Liver (tissue), 8 donors: ENCODE measurements at regions not wholly inside any gene's neighbourhood (a gene's known extent, or its start where the extent isn't known, plus 50 kb on each side); places are given as distances from the start of the nearest gene placed in this dataset.

Experiments used
- DNase-seq: peaks from one replicate; pipeline ENCODE4 v3.0.0-alpha.2; 2017; ENCODE audit warnings: low spot score
- H3K27ac ChIP-seq, 2 donors: one replicate each; pipeline ENCODE4 v1.7.0; 2013; ENCODE audit warnings: inconsistent platforms in 2 of 2, low read length in 2 of 2, control low read depth in 1 of 2, low read depth in 1 of 2, mild to moderate bottlenecking in 1 of 2
- H3K27me3 ChIP-seq, 4 donors: one replicate each; pipeline versions ENCODE4 v1.6.1 to v1.7.0; 2013; ENCODE audit warnings: low read length in 3 of 4, inconsistent platforms in 1 of 4, mild to moderate bottlenecking in 1 of 4, moderate library complexity in 1 of 4; ENCODE audit not compliant: control insufficient read depth in 4 of 4, insufficient read depth in 4 of 4
- H3K36me3 ChIP-seq, 4 donors: one replicate each; pipeline versions ENCODE4 v1.6.1 to v1.7.0; 2013; ENCODE audit warnings: low read length in 3 of 4, mild to moderate bottlenecking in 3 of 4, low read depth in 1 of 4, moderate library complexity in 1 of 4; ENCODE audit not compliant: control insufficient read depth in 4 of 4, insufficient read depth in 3 of 4
- H3K4me1 ChIP-seq, 4 donors: one replicate each; pipeline versions ENCODE4 v1.6.1 to v1.7.0; 2013; ENCODE audit warnings: low read length in 3 of 4, mild to moderate bottlenecking in 3 of 4, moderate library complexity in 1 of 4; ENCODE audit not compliant: control insufficient read depth in 4 of 4, insufficient read depth in 4 of 4
- H3K4me3 ChIP-seq, 3 donors: one replicate each; pipeline versions ENCODE4 v1.6.1 to v1.7.0; 2013; ENCODE audit warnings: low read length in 3 of 3, control low read depth in 1 of 3, low read depth in 1 of 3, mild to moderate bottlenecking in 1 of 3
- H3K9ac ChIP-seq, 2 donors: one replicate each; pipeline ENCODE4 v1.7.0; 2013; ENCODE audit warnings: low read length in 2 of 2, mild to moderate bottlenecking in 2 of 2, moderate library complexity in 2 of 2, control low read depth in 1 of 2, low read depth in 1 of 2
- H3K9me3 ChIP-seq, 4 donors: one replicate each; pipeline versions ENCODE4 v1.6.1 to v1.7.0; 2013; ENCODE audit warnings: low read length in 3 of 4; ENCODE audit not compliant: control insufficient read depth in 4 of 4
- EGR1 ChIP-seq, 2 donors: IDR thresholded peaks; 2 replicates each; pipeline ENCODE4 v1.6.1; 2016 to 2018; ENCODE audit warnings: antibody characterized with exemption in 2 of 2, low read depth in 2 of 2
- FOXA2 ChIP-seq: IDR thresholded peaks from 2 replicates; pipeline ENCODE4 v1.6.1; 2016; ENCODE audit warnings: antibody characterized with exemption
- GABPA ChIP-seq, 2 donors: IDR thresholded peaks in 1 of 2; conservative IDR thresholded peaks in 1 of 2; 2 replicates each; pipeline ENCODE4 v1.6.1; 2016; ENCODE audit warnings: antibody characterized with exemption in 2 of 2, mild to moderate bottlenecking in 1 of 2, moderate library complexity in 1 of 2
- HNF4A ChIP-seq, 2 donors: conservative IDR thresholded peaks; 2 replicates each; pipeline ENCODE4 v1.6.1; 2016; ENCODE audit warnings: antibody characterized with exemption in 2 of 2, mild to moderate bottlenecking in 2 of 2
- HNF4G ChIP-seq: IDR thresholded peaks from 2 replicates; pipeline ENCODE4 v1.6.1; 2016; ENCODE audit warnings: antibody characterized with exemption
- JUND ChIP-seq, 2 donors: IDR thresholded peaks; 2 replicates each; pipeline ENCODE4 v1.6.1; 2016; ENCODE audit warnings: antibody characterized with exemption in 2 of 2
- NR2F2 ChIP-seq: IDR thresholded peaks from 2 replicates; pipeline ENCODE4 v1.6.1; 2016; ENCODE audit warnings: antibody characterized with exemption
- RAD21 ChIP-seq, 2 donors: IDR thresholded peaks; 2 replicates each; pipeline ENCODE4 v1.6.1; 2016; ENCODE audit warnings: antibody characterized with exemption in 2 of 2, mild to moderate bottlenecking in 2 of 2
- RXRA ChIP-seq, 2 donors: IDR thresholded peaks; 2 replicates each; pipeline ENCODE4 v1.6.1; 2017 to 2018; ENCODE audit warnings: antibody characterized with exemption in 2 of 2, mild to moderate bottlenecking in 1 of 2
- SP1 ChIP-seq: IDR thresholded peaks from 2 replicates; pipeline ENCODE4 v1.6.1; 2018; ENCODE audit warnings: antibody characterized with exemption, mild to moderate bottlenecking
- TAF1 ChIP-seq: conservative IDR thresholded peaks from 2 replicates; pipeline ENCODE4 v1.6.1; 2016; ENCODE audit warnings: antibody characterized with exemption, mild to moderate bottlenecking
- YY1 ChIP-seq: IDR thresholded peaks from 2 replicates; pipeline ENCODE4 v1.6.1; 2016; ENCODE audit warnings: antibody characterized with exemption, mild to moderate bottlenecking
- WGBS: extraction: QIAGEN DNeasy Blood & Tissue Kit; methylation state at CpG from one replicate; pipeline ENCODE4 v1.1.7; 2013; 5-methylcytosine and 5-hydroxymethylcytosine counted together
- TF ChIP-seq, protein P1 (sequence below): fragments of 150-350 bp; IDR thresholded peaks from 2 replicates; pipeline ENCODE4 v1.5.1; 2017; ENCODE audit warnings: improper control_type of control experiment, low read depth, low read length; ENCODE audit not compliant: missing input control
- TF ChIP-seq, protein P2 (sequence below): IDR thresholded peaks from 2 replicates; pipeline ENCODE4 v1.6.1; 2016; ENCODE audit warnings: antibody characterized with exemption
- TF ChIP-seq, protein P3 (sequence below): IDR thresholded peaks from 2 replicates; pipeline ENCODE4 v1.6.1; 2016; ENCODE audit warnings: antibody characterized with exemption
- TF ChIP-seq, protein P4 (sequence below): IDR thresholded peaks from 2 replicates; pipeline ENCODE4 v1.6.1; 2016; ENCODE audit warnings: antibody characterized with exemption
- donor health status: healthy.
- donor health status: healthy.
- donor health status: healthy.
- donor health status: healthy.
- donor health status: healthy.

DNA sequence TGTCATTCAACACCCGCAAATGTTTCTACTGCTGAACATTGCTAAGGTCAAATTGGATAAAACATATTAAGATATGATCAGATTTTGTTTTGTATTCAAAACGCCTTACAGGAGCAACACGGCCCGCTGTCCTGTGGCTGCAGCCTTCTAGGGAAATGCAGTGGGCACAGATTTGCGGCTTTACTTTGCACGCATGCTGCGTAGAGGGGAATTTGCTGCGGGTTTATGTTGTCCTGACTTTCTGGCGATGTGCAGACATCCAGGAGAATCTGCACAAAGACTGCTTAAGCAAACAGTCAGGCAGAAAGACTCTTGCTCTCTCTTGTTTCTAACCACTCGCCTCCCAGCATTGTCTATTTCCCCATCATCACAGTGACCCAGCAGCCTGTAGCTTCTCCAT is 88.3 kb downstream of the LRRC30 start:
- TF ChIP-seq HNF4A (conservative IDR thresholded peaks at IDR 0.05) (no peak), YY1 (no peak), HNF4G (no peak), SP1 (no peak), RXRA (IDR thresholded peaks at IDR 0.05) (no peak), RAD21 (IDR thresholded peaks at IDR 0.05) (no peak), TAF1 (no peak), EGR1 (IDR thresholded peaks at IDR 0.05; ENCODE audit: low read depth in 2 of 2) (no peak), NR2F2 (no peak), JUND (IDR thresholded peaks at IDR 0.05) (no peak), GABPA (IDR thresholded peaks at IDR 0.05 in 1 of 2, conservative IDR thresholded peaks at IDR 0.05 in 1 of 2) (no peak)
- TF ChIP-seq, protein P1, sequence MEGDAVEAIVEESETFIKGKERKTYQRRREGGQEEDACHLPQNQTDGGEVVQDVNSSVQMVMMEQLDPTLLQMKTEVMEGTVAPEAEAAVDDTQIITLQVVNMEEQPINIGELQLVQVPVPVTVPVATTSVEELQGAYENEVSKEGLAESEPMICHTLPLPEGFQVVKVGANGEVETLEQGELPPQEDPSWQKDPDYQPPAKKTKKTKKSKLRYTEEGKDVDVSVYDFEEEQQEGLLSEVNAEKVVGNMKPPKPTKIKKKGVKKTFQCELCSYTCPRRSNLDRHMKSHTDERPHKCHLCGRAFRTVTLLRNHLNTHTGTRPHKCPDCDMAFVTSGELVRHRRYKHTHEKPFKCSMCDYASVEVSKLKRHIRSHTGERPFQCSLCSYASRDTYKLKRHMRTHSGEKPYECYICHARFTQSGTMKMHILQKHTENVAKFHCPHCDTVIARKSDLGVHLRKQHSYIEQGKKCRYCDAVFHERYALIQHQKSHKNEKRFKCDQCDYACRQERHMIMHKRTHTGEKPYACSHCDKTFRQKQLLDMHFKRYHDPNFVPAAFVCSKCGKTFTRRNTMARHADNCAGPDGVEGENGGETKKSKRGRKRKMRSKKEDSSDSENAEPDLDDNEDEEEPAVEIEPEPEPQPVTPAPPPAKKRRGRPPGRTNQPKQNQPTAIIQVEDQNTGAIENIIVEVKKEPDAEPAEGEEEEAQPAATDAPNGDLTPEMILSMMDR: no peak
- TF ChIP-seq, protein P2, sequence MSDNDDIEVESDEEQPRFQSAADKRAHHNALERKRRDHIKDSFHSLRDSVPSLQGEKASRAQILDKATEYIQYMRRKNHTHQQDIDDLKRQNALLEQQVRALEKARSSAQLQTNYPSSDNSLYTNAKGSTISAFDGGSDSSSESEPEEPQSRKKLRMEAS: no peak
- TF ChIP-seq, protein P3, sequence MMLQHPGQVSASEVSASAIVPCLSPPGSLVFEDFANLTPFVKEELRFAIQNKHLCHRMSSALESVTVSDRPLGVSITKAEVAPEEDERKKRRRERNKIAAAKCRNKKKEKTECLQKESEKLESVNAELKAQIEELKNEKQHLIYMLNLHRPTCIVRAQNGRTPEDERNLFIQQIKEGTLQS: no peak
- TF ChIP-seq, protein P4, sequence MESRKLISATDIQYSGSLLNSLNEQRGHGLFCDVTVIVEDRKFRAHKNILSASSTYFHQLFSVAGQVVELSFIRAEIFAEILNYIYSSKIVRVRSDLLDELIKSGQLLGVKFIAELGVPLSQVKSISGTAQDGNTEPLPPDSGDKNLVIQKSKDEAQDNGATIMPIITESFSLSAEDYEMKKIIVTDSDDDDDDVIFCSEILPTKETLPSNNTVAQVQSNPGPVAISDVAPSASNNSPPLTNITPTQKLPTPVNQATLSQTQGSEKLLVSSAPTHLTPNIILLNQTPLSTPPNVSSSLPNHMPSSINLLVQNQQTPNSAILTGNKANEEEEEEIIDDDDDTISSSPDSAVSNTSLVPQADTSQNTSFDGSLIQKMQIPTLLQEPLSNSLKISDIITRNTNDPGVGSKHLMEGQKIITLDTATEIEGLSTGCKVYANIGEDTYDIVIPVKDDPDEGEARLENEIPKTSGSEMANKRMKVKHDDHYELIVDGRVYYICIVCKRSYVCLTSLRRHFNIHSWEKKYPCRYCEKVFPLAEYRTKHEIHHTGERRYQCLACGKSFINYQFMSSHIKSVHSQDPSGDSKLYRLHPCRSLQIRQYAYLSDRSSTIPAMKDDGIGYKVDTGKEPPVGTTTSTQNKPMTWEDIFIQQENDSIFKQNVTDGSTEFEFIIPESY: no peak
- no peaks in the 10 kb centered on the region for H3K36me3 ChIP-seq
- no peak overlapping the region for H3K4me3 ChIP-seq
- WGBS: 79% methylated on average over 10 of the region's 10 CpGs
- no peak overlapping the region for H3K27ac ChIP-seq
- no peaks in the 10 kb centered on the region for H3K4me1 ChIP-seq
- no peaks in the 10 kb centered on the region for H3K27me3 ChIP-seq
- no peak for DNase-seq
- H3K9me3 ChIP-seq: no peaks in the 10 kb centered on the region
- no peak overlapping the region for H3K9ac ChIP-seq

DNA sequence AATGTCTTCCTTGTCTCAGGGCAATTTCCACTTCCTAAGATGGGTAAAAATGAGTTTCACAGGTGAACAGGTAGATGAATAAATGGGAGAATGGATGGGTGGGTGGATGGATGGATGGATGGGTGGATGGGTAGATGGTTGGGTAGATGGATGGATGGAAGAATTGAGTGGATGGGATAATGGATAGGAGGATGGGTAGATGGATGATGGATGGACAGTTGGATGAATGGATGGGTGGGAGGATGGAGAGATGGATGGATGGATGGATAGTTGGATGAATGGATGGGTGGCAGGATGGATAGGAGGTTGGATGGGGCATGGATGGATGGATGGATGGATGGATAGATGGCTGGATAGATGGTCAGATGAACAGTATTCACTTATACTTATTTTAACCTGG is 90.9 kb downstream of the LRRC30 start:
- no peak overlapping the region for H3K27ac ChIP-seq
- no peaks in the 10 kb centered on the region for H3K9me3 ChIP-seq
- H3K9ac ChIP-seq: no peak overlapping the region
- no peak for DNase-seq
- TF ChIP-seq, protein P4: no peak
- TF ChIP-seq RXRA (IDR thresholded peaks at IDR 0.05) (no peak), FOXA2 (no peak), HNF4A (conservative IDR thresholded peaks at IDR 0.05) (no peak), EGR1 (IDR thresholded peaks at IDR 0.05; ENCODE audit: low read depth in 2 of 2) (no peak), JUND (IDR thresholded peaks at IDR 0.05) (no peak), RAD21 (IDR thresholded peaks at IDR 0.05) (no peak), TAF1 (no peak)
- TF ChIP-seq, protein P1: no peak
- TF ChIP-seq, protein P3: no peak
- H3K36me3 ChIP-seq: no peaks in the 10 kb centered on the region
- no peak overlapping the region for H3K4me3 ChIP-seq
- no peaks in the 10 kb centered on the region for H3K4me1 ChIP-seq
- H3K27me3 ChIP-seq: no peaks in the 10 kb centered on the region
